Transverse colon (tissue), 4 donors: ENCODE measurements at regions not wholly inside any gene's neighbourhood (a gene's known extent, or its start where the extent isn't known, plus 50 kb on each side); places are given as distances from the start of the nearest gene placed in this dataset.

Experiments
- CTCF ChIP-seq, 5 experiments: fragments of 200-600 bp in 3 of 5; fragments of 450-650 bp in 2 of 5; sonication (generic) in 3 of 5; IDR thresholded peaks; 1 replicate in 2 of 5; 2 replicates in 3 of 5; pipeline ENCODE4 v1.5.1; 2016 to 2017; ENCODE audit warnings: antibody characterized with exemption in 5 of 5, inconsistent platforms in 3 of 5, mild to moderate bottlenecking in 2 of 5, moderate library complexity in 1 of 5
- EP300 ChIP-seq: sonication (generic); formaldehyde crosslinking; IDR thresholded peaks from one replicate; pipeline ENCODE4 v1.6.1; 2017; ENCODE audit warnings: antibody characterized with exemption, low read depth
- POLR2A ChIP-seq: fragments of 450-650 bp; IDR thresholded peaks from one replicate; pipeline ENCODE4 v1.6.1; 2016; ENCODE audit warnings: antibody characterized with exemption, mild to moderate bottlenecking, moderate library complexity
- POLR2AphosphoS5 ChIP-seq, 3 donors: sonication (generic); formaldehyde crosslinking; IDR thresholded peaks; one replicate each; pipeline ENCODE4 v1.6.1; 2016; ENCODE audit warnings: antibody characterized with exemption in 3 of 3

- TF ChIP-seq POLR2A (no peak), CTCF (IDR thresholded peaks at IDR 0.05) (no peak), EP300 (no peak), POLR2AphosphoS5 (IDR thresholded peaks at IDR 0.05) (no peak)
These were observed 87.8 kb upstream of the SLC1A1 start for GRCh38 chr9:4402501-4402900.
